Activated CD8-positive, alpha-beta memory T cell treated with anti-CD3 and anti-CD28 coated beads, Interleukin-2, amount 50 U/mL, for 4 hours (primary cell): ENCODE measurements at regions not wholly inside any gene's neighbourhood (a gene's known extent, or its start where the extent isn't known, plus 50 kb on each side); places are given as distances from the start of the nearest gene placed in this dataset.

ENCODE experiments used
- DNase-seq: peaks from one replicate; pipeline ENCODE4 v3.0.0-alpha.2; 2020

DNA sequence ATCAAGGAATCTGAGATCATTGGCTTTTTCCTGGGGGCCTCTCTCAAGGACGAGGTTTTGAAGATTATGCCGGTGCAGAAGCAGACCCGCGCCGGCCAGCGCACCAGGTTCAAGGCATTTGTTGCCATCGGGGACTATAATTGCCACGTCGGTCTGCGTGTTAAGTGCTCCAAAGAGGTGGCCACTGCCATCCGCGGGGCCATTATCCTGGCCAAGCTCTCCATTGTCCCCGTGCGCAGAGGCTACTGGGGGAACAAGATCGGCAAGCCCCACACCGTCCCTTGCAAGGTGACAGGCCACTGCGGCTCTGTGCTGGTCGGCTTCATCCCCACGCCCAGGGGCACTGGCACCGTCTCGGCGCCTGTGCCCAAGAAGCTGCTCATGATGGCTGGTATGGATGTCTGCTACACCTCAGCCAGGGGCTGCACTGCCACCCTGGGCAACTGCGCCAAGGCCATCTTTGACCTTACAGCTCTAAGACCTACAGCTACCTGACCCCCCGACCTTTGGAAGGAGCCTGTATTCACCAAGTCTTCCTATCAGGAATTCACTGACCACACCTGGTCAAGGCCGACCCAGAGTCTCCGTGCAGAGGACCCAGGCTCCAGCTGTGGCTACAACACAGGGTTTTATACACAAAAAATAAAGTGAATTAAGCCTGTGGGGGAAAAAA is 141.8 kb downstream of the SOCS6 start:
- DNase-seq: no peak

DNA sequence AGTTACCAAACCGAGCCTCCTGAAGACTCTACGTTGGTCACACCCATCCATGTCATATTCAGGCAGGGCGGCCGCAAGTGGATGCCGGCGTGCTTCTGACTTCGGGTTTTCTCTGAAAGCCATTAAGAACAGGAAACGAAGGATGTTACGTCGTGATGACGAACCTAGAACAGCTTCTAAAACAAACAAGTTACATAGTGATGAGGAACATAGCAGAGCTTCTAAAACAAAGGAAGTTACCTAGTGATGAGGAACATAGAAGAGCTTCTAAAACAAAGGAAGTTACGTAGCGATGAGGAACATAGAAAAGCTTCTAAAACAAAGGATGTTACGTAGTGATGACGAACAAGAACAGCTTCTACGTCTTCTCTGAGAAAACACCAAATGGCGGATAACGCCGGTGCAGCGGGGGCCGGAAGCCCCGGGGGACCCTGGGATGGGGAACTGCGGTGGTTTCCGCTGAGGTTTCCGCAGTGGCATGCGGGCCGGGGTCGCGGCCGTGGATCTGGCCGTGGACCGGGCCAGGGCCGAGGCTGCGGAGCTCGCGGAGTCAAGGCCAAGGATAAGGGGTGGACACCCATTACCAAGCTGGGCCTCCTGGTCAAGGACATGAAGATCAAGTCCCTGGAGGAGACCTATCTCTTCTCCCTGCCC is 141.1 kb downstream of the SOCS6 start:
- no peak for DNase-seq

DNA sequence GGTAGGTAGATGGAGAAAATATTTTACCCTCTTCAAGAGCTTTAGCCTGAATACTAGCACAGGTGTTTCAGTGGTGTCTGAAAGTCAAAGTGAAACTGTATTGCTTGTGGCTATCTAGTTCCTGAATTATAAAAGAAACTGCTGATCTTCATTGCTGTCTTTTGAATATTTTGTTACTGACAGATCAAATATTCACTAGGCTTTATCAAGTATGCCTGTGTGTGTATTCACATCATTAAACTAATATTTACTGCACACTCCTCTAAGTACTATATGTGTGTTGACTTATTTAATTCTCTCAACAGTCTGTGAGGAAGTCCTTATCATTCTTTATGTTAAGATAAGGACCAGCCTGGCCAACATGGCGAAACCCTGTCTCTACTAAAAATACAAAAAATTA is 139.6 kb downstream of the SOCS6 start:
- DNase-seq: no peak

DNA sequence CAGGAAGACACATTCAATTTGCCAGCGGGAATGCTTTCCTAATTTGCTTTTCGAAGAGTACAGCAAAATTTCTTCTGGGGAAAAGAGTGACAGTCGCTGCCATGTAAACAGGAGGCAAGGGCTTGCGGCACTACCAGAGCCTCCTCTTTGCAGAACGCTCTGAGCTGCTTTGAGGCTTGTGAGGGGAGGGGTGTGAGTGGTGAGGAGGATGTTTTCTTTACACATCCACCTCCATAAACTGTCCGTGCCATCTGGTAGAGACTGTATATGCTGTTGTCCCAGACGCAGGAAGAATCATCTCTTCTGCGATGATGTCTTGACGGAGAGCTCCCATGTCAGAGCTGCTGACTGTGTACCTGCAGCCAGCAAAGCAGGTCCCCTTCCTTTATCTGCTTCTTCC is 138.0 kb downstream of the SOCS6 start:
- DNase-seq: no peak

DNA sequence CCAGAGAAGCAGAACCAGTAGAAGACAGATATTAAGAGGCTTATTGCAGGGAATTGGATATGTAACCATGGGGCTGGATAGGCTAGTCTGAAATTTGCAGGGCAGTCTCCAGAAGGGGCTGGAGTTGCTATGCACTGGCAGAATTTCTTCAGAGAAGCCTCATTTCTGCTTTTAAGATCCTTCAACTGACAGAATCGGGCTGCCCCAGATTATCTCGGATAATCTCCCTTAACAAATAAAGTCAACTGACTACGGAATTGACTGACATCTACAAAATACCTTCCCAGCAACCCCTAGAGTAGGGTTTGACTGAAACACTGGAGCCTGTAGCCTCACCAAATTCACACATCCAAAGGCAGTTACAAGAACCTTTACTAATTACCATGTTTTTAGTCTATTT is 136.4 kb downstream of the SOCS6 start:
- no peak for DNase-seq

DNA sequence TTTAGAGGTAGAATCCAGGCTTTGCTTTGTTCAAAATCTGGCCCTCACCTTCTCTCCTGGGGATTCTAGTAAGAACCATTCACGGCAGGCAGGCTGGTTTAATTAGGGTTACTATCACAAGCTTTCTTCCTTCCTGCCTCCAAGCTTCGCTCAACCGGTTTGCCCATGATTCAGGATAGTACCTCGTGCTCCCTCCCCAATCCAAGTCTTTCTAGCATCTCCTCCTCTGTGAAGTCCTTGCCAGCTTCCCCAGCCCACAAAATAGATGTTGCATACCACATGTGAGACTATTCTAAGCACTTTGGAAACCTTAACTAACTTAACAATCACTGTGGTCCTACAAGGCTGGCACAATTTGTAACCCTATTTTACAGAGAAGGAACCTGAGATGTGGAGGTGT is 135.1 kb downstream of the SOCS6 start:
- DNase-seq: no peak

DNA sequence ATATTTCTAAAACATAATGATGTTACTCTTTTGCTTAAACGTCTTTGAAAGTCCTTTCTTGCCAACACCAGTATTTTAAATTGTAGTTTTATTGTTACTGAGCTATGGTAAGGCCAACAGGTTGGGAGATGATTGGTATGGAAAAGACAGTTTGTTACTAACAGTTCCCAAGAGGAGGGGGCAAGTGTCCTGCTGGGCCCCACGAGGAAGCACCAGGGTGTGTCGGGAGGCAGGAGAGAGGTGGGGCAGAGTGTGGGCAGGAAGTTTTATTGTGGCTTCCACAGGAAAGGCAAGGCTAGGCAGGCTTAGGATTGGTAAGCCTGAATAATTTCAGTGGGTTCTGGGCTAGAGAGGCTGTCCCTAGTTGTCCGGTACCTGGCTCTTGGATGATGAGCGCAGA is 134.3 kb downstream of the SOCS6 start:
- DNase-seq: no peak

DNA sequence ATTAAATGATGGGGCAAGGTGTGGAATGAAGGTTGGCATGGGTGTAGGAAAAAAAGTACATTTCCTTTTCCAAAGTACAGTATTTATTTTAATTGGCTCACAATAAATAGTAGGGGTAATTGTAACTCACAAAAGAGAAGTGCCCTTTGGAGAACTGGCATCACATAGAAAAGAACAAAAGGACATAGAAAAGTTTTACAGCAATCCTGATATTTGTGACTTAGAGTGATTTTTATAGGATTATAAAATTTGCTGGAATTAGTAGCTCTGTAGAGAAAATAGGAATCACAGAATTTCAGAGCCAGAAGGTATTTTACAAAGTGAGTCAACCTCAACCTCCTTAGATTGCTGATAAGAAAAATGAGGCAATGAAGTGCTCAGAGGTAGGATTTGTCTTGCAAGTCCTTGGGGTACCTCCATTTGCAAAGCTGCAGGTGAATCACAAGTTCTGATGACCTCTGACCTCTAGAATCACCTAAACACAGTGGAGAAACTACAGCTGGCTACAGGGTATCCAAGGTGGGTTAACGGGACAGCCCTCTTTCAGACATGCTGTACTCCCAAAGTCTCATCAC is 133.6 kb downstream of the SOCS6 start:
- no peak for DNase-seq

DNA sequence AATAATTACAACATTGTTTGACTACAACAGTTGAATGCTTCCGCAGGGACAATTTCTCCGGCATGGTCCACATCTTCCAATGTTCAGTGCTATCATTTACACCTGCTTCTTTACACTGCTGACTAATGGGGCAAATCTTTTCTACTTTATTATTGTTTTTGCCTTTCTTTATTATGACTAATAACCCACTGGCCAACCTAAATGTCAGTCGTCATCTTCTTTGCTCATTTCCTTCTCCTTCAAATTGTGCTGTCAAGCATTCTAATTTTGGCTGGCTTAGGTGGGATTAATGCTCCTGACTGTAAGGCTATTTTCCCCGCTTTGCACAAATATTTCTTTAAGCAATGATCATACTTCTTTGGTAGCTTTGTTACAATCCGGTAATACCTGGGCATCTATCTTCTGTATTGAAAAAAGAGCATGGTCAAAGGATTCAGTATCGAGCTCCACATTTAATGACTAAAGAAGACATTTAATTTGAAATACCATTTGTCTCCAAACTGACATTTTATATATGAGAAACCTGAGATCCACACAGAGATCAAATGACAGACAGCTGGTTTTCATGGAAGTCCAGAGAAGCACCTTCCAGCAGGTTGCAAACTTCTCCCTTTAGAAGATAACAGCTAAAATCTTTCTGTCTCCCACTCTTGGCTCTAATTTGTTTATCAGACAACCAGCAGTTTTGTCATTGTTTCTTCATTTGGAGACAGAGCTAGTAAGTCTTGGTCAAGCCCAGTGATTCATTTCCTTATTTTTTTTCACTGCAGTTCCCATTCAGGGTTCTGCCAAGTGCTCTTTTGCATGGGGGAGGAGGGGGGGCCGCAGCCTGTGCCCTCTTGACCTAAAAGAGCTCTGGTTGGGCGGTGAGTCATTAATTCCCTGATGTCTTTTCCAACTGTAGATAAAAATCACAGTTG is 132.9 kb downstream of the SOCS6 start:
- DNase-seq: no peak

DNA sequence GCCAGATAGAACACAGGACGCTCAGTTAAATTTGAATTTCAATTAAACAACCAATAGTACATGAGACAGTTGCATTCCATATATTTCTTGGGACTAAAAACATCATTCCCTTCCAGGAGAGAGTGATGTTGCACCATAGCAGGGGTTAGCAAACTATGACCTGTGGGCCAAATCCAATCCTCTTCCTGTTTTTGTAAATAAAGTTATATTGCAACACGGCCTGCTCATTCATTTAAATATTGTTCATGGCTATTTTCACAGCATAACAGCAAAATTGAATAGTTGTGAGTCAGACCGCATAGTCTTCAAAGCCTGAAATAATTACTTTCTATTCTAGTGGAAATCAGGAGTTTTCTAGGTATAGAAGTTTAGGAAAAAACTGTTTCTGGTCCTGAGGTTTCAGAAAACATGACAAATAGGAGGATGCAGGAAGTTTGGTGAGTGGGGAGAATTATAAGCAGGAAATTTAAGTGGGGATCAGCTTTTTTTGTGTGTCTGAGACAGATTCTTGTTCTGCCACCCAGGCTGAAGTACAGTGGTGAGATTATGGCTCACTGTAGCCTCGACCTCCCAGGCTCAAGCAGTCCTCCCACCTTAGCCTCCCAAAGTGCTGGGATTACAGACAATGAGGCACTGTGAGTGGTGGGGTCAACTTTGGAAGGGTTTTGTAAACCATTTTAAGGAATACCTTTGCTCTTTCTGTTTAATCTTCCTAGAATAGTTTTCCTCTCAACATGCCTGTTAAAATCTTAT is 131.5 kb downstream of the SOCS6 start:
- DNase-seq: no peak

DNA sequence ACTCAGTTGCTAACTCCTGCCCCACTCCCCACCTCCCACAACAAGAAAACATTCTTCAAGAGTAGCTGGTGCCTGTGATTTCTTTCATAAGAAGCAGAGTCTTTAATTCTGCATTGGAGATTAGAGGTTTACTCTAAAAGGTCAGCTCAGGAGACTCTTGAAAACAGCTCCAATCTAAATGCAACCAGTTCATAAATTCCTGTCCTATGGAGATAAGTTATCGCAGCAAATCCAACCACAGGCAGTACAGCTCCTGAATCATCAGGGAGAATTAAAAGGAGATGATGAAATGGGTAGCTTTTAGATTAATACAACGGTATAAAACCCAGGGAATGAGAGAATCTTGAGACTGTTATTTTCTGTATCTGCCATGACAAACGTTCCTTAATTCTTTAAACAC is 130.7 kb downstream of the SOCS6 start:
- DNase-seq: no peak

DNA sequence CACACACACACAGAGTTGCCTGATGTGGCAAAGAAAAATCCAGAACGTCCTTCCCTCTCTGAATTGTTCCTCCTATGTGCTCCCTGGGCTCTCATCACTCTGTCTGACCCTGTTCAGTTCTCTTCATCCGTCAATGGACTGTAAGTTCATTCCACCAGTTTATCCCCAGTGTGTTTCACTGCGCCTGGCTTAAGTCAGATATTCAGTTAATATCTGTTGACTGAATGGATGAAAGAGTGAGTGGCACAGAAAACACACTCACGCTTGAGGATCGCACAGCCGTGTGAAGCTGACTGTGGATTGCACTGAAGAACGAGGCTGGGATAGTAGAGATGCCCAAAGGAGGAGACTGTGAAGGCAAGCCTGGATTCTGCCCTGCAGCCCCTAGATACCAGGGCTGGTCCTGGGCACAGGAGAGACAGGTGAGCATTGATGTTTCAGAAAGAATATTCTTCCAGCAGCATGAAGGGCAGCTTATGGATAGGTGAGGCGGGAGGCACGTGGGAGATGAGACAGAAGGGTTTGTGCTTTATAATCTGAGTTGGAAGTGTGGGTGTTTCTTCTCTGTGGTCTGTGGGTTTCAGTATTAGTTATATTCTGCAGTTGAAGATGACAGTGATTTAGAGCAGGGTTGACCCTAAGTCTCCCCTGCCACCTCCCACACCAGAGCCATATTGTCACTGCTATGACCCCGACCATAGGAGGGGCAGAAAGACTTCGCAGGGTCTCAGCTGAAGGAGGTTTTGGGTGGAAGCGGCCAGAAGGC is 129.9 kb downstream of the SOCS6 start:
- no peak for DNase-seq

DNA sequence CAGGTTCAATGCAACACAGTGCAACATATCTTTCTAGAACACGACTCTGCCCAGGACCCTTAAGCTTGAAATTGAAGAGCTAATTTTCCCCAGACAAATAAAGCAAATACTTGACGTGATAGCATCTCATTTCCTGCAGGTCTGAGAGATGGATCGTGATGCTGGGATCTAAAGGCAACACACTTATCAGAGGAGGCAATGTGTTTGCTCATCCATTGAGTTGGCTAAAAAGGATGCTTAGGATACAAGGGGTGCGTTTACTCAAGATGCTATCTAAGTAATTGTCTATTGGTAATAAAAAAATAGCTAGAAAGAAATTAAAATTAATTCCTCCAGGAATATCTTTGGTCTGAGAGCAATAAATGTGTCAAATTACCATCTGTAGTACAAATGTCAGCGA is 129.0 kb downstream of the SOCS6 start:
- DNase-seq: no peak

DNA sequence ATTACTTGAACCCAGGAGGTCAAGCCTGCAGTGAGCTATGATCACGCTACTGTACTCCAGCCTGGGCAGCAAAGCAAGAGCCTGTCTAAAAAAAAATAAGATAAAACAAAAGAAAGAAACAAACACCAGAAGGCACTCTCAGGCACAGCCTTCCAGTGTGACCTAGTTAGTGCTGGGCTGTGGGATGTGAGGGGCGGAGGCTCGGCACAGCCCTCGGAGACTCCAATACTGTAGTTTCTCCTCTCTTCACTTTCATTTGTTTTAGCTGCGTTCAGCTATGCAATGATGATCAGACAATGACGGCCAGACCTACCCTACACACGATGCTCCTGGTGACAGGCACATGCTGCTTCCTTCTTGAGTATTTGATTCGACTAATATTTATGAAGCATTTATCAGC is 127.7 kb downstream of the SOCS6 start:
- DNase-seq: no peak

DNA sequence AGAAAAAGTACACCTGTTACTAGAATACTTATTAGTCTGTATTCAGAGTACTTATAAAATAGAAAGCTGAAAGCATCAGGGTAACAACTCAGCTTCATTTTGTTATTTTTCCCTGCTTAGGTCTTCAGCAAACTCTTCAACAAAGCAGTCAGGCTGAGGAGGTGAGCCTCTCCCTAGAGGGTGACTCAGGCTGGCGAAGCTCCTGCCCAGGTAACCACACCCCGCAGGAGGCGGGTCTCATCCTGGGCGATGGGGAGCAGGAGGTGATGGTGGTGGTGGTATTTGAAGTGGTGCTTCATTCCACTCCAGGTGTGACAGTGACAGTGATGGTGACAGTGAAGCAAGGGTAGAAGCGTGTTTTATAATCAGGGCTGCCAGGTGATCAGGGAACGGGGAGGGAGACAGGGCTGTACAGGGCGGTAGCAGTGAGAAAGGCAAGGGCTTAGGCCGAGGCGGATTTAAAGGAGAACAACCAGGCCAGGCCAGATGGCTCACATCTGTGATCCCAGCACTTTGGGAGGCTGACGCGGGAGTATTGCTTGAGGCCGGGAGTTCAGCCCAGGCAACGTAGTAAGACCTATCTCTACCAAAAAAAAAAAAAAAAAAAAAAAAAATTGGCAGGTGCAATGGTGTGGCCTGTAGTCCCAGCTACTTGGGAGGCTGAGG is 127.1 kb downstream of the SOCS6 start:
- DNase-seq: no peak

DNA sequence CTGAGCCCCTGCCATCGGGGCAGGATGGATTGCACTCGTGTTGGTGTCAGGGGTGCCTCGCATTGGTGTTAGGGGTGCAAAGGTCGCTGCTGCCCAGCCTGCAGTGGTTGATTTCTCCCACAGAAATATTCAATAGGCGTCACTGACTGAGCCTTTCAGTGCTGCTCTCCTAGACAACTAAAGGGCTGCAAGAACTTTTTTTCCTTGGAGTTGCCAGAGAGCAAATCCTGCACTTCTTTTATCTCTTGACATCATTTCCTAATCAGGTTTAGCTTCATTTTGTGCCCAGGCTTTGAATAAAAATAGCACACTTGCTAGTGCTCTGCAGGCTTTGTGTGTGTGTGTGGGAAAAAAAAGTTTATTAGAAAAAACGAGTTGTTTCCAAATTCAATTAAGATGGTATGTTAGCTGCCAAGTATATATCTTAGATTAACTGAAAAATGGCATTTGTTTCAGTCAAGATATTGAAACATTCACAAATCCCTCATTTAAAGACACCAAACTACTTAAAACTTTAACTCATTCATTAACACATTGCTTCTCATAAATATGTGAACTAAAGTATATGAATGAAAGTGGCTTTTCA is 125.6 kb downstream of the SOCS6 start:
- no peak for DNase-seq

DNA sequence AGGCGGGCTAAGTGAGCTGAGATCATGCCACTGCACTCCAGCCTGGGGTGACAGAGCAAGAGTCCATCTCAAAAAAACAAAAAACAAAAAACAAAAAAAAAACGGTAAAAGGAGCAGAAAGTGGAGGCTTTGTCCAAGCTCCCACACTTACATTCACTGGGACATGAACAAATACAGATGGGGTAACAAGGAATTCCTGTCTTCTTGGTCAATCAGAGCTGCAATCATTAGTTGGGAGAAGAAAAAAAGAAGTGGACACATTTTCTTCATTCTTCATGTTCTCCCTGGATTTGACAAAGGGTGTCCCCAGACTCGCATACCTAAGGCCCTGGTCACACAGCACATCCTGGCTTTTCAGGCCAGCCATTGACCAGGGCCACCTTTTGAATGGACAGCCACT is 124.6 kb downstream of the SOCS6 start:
- DNase-seq: no peak

DNA sequence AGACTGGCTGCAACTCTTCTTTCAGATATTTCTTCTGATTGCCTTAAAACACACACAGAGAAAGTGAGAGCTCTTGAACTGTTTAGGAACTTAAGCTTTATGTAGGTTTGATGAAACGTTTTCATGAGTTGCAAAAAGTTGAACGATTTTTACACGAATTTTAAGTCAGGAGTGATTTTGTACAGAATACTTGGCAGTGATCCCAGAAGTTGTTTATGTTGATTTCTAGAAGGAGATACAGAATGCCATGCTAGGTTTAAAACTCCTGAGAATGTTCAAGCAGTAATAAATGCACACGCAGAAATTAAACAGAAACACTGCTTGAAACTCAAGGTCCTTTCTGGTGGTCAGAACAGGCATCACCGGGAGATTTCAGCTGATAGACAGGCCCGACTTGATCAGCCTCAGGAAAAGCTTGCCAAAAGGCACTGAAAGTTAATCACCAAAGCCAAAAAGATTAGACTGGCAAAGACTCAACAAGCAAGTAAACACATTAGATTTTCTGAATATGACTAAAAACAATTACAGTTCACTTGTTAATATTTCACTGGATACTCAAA is 123.1 kb downstream of the SOCS6 start:
- no peak for DNase-seq

DNA sequence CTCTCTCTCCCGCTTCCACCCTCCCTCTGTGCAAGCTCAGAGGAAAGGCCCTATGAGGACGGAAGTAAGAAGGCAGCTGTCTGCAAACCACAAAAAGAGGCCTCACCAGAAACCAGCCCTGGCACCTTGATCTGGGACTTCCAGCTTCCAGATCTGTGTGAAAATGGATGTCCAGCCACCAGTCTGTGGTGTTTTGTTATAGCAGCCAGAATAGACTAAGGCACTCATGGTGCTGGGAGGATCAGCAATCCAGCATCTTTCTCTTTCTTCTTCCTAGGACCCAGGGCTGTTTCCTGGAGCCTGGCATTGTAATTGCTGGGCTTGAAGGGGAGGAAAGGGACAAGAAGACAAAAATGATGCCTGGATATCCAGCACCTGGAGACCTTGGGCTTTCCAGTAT is 122.5 kb downstream of the SOCS6 start:
- no peak for DNase-seq

DNA sequence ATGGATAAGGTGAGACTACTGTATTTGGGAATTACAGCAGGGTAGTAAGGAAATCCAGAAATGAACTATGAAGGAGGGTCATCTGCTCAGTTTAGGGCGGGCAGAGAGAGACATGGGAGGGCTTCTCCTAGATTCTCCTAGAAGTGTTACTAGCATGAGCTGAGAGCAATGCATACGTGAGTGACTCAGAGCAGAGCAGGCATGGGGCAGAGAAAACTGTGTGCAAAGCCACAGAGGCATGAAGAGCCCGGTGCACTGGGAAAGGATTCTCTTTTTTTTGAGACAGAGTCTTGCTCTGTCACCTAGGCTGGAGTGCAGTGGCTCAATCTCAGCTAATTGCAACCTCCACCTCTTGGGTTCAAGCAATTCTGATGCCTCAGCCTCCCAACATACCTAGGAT is 116.2 kb downstream of the SOCS6 start:
- no peak for DNase-seq

DNA sequence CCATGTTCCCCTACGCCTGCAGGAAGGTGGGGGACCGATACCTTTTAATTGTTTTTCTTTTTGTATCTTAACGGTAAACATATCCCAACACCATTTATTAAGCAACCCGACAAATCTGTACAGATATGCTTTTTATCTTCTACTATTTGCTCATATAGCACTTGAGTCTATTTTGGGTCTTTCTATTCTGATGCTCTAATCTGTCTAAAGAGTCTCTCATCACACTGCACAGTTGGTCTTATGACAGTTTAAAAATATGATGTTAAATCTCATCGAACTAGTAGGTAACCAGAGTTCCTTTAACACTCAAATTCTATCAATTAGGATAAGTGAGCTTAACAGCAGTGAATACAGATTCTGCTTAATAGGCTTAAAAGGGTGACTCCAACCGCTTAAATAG is 111.6 kb downstream of the SOCS6 start:
- no peak for DNase-seq
